ENCODE measurements at regions not wholly inside any gene's neighbourhood (a gene's known extent, or its start where the extent isn't known, plus 50 kb on each side); places are given as distances from the start of the nearest gene placed in this dataset.

- Histone ChIP-seq H3K4me1 (ENCODE audit: control insufficient read depth in 1 of 2, insufficient read depth in 2 of 2, low read length in 2 of 2) (no peaks in the 10 kb centered on the region), H3K9me3 (replicated peaks in 1 of 2; ENCODE audit: control insufficient read depth in 1 of 2, insufficient read depth in 1 of 2, low read length in 2 of 2) (peaks cover 0 to 4% of the 10 kb centered on the region in 2 donors), H4K20me1 (ENCODE audit: insufficient read depth, low read length) (no peaks in the 10 kb centered on the region), H3K4me2 (replicated peaks; ENCODE audit: extremely low read depth, low read length, poor library complexity, severe bottlenecking) (no peak overlapping the region), H2AFZ (ENCODE audit: insufficient read depth, low read depth, low read length, poor library complexity, severe bottlenecking) (no peak overlapping the region), H3K27ac (ENCODE audit: low read depth in 1 of 2, low read length in 2 of 2) (no peak overlapping the region), H3K9ac (ENCODE audit: insufficient read depth, low read length, poor library complexity, severe bottlenecking) (no peak overlapping the region), H3K4me3 (replicated peaks in 1 of 3; ENCODE audit: low read depth in 2 of 3, low read length in 3 of 3) (no peak overlapping the region), H3K79me2 (ENCODE audit: insufficient read depth, low read length) (no peaks in the 10 kb centered on the region), H3K36me3 (replicated peaks in 1 of 2; ENCODE audit: control insufficient read depth in 1 of 2, insufficient read depth in 2 of 2, low read length in 2 of 2) (no peaks in the 10 kb centered on the region), H3K27me3 (ENCODE audit: control insufficient read depth in 2 of 2, insufficient read depth in 2 of 2, low read length in 2 of 2) (no peaks in the 10 kb centered on the region)
- Mint-ChIP-seq H3K27me3 (ENCODE audit: low read depth in 3 of 3) (no peaks in the 10 kb centered on the region), H3K27ac (no peak overlapping the region), H3K4me3 (no peak overlapping the region), H3K4me1 (no peaks in the 10 kb centered on the region), H3K36me3 (no peaks in the 10 kb centered on the region), H3K9me3 (peaks cover 3 to 24% (median 11%) of the 10 kb centered on the region in 7 donors)
- intact Hi-C loops (cut with micrococcal nuclease) = no loop called here
- 80% methylated on average over 1 of the region's 4 CpGs for WGBS (ENCODE audit: insufficient coverage)
- DNase-seq = no peak
- TF ChIP-seq, protein P1, sequence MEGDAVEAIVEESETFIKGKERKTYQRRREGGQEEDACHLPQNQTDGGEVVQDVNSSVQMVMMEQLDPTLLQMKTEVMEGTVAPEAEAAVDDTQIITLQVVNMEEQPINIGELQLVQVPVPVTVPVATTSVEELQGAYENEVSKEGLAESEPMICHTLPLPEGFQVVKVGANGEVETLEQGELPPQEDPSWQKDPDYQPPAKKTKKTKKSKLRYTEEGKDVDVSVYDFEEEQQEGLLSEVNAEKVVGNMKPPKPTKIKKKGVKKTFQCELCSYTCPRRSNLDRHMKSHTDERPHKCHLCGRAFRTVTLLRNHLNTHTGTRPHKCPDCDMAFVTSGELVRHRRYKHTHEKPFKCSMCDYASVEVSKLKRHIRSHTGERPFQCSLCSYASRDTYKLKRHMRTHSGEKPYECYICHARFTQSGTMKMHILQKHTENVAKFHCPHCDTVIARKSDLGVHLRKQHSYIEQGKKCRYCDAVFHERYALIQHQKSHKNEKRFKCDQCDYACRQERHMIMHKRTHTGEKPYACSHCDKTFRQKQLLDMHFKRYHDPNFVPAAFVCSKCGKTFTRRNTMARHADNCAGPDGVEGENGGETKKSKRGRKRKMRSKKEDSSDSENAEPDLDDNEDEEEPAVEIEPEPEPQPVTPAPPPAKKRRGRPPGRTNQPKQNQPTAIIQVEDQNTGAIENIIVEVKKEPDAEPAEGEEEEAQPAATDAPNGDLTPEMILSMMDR (IDR thresholded peaks at IDR 0.05) = no peak
These were observed 309.7 kb upstream of the TENM3 start for GRCh38 chr4:181933471-181933870.

- TF ChIP-seq, protein P1 (IDR thresholded peaks at IDR 0.05) = no peak
- Mint-ChIP-seq H3K4me3 (no peak overlapping the region), H3K4me1 (no peaks in the 10 kb centered on the region), H3K9me3 (peaks cover 0 to 7% (median 5%) of the 10 kb centered on the region in 7 donors), H3K27me3 (ENCODE audit: low read depth in 3 of 3) (peaks cover 0 to 1% (median 0%) of the 10 kb centered on the region in 3 donors), H3K27ac (no peak overlapping the region), H3K36me3 (no peaks in the 10 kb centered on the region)
- peaks cover 0 to 4% of the 10 kb centered on the region in 2 donors for H3K9me3 ChIP-seq (replicated peaks in 1 of 2; ENCODE audit: control insufficient read depth in 1 of 2, insufficient read depth in 1 of 2, low read length in 2 of 2)
- WGBS (ENCODE audit: insufficient coverage) = no CpG with 5 or more reads among the region's 4 CpGs
- no peak overlapping the region for H3K9ac ChIP-seq (ENCODE audit: insufficient read depth, low read length, poor library complexity, severe bottlenecking)
- no peak overlapping the region for H2AFZ ChIP-seq (ENCODE audit: insufficient read depth, low read depth, low read length, poor library complexity, severe bottlenecking)
- intact Hi-C loops (cut with micrococcal nuclease) = no loop called here
- H3K4me2 ChIP-seq (replicated peaks; ENCODE audit: extremely low read depth, low read length, poor library complexity, severe bottlenecking) = no peak overlapping the region
- no peaks in the 10 kb centered on the region for H3K4me1 ChIP-seq (ENCODE audit: control insufficient read depth in 1 of 2, insufficient read depth in 2 of 2, low read length in 2 of 2)
- no peaks in the 10 kb centered on the region for H3K79me2 ChIP-seq (ENCODE audit: insufficient read depth, low read length)
- no peaks in the 10 kb centered on the region for H4K20me1 ChIP-seq (ENCODE audit: insufficient read depth, low read length)
- H3K36me3 ChIP-seq (replicated peaks in 1 of 2; ENCODE audit: control insufficient read depth in 1 of 2, insufficient read depth in 2 of 2, low read length in 2 of 2) = no peaks in the 10 kb centered on the region
- H3K4me3 ChIP-seq (replicated peaks in 1 of 3; ENCODE audit: low read depth in 2 of 3, low read length in 3 of 3) = no peak overlapping the region
- H3K27ac ChIP-seq (ENCODE audit: low read depth in 1 of 2, low read length in 2 of 2) = no peak overlapping the region
- DNase-seq = no peak
- no peaks in the 10 kb centered on the region for H3K27me3 ChIP-seq (ENCODE audit: control insufficient read depth in 2 of 2, insufficient read depth in 2 of 2, low read length in 2 of 2)
These were observed 304.6 kb upstream of the TENM3 start for GRCh38 chr4:181938631-181939030.

Measured in CD14-positive monocyte (primary cell).